EL (cell line): ENCODE measurements at regions not wholly inside any gene's neighbourhood (a gene's known extent, or its start where the extent isn't known, plus 50 kb on each side); places are given as distances from the start of the nearest gene placed in this dataset.

Source experiments
- DNase-seq: peaks from one replicate; pipeline ENCODE4 v3.0.0-alpha.2; 2016

DNA sequence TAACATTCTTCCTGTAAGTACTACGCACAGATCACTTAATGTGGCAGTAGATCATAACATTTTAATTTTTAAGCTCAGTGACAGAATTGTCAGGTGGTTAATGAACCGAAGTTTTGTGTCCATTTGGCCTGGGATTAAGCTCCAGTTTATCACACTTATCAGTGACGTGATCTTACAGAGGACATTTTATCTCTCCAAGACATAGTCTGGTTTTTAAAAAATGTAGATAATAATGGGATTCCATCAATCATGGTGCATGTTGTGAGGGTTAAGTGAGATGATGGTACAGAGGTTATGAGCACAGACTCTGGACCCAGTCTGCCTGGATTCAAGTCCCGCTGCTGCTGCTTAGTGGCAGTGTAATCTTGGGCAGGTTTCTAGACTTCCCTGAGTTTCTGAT, 66.0 kb upstream of the ZFAND5 start:
- DNase-seq = no peak

DNA sequence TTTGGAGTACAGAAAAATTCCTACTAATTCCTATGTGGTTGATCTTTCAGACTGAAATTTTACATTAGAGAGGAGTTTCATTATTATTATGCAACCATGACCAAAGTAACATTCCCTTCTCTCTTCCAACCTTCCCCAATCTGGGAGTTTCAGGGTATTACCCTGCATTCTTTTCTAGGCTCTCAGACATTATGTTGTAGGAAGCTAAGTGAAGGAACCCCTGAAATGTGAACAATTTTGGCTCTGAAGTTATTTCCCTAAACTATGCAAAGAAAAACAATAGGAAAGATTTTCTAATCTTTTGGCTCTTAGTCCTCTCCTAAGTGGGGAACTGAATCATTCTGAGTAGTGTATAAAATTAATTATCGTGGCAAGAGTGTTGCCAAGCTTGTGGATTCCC, 63.3 kb upstream of the ZFAND5 start:
- DNase-seq = peak; percentile 82

DNA sequence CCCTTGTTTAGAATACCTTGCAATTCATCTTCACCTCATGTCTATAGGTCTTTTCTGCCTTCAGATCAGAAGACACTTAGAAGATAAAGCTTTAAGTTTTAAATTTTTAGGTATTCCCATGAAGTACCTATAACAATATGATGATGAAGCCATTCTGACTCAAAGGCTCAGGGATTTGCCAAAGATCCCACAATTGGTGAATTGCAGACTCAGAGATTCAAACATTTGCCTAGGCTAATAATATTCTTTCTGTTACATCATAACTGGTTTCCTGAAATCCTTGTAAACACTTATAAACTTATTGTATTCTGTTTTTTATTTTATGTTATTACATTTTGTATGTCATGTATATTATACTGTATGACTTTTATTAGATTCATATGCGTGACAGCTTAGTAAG, 62.8 kb upstream of the ZFAND5 start:
- no peak for DNase-seq

DNA sequence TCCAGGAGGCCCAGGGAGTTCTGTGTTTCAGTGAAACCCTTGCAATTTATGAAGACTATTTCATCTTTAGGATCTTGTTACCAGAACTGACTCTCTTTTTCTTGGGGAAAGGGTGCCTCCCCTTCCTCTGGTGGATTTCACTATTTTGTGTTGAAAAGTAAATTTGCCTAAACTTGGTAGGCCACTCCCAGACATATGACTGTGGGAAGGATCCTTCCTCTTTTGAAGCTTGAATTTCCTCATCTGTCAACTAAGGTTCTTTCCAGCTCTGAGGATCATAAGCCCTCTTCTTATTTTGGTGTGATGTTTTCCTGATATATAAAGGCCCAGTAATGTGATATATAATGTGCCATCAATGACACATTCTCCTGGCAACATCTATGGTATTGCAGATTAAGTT, 59.1 kb upstream of the ZFAND5 start:
- DNase-seq = no peak

DNA sequence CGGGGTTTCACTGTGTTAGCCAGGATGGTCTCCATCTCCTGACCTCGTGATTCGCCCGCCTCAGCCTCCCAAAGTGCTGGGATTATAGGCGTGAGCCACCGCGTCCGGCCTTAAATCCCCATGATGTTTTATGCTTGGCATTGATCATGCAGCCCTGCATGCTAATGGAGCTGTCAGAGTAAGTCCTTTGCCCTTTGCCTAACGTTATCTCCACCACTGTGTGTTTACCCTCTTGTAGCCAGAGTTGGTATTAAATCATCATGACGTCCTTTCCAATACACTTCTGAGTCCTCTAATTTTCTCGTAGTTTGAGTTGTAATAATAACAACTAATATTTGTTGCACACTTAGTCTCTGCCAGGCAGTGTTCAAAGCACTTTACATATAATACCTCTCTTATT, 57.2 kb upstream of the ZFAND5 start:
- no peak for DNase-seq

DNA sequence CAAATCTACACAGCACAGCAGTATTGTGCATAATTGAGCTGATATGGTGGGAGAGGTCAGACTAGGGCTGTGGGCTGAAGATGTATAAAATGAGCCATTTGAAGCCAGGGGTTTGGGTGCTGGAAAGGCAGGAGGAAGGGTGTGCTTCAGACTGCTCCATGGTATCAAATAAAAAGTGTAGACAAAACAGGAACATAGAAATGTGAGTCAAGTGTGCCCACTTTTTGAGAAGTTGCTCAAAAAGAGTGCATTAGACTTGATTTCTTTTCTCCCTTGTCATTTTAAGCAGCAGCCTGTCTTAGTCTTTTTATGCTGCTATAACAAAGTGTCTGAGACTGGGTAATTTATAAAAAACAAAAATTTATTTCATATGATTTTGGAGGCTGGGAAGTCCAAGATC, 55.8 kb upstream of the ZFAND5 start:
- DNase-seq = no peak

DNA sequence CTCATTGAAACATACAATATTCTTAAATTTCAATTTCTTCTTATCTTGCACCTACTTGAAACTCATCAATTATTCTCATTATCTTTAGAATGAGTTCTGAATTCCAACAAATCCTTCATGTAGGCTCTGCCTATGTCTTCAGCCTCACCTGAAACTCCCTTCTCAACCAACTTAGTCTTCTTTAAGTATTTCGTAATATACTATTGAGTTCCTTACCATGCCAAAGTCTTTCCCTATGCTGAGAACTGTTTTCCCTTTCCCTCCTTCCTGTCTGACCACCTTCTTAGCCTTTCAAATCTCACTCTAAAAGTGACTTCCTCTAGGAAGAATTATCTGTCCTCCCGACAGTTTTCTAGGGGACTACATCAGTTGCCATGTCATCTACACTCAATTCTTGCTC, 50.9 kb upstream of the ZFAND5 start:
- DNase-seq = no peak

DNA sequence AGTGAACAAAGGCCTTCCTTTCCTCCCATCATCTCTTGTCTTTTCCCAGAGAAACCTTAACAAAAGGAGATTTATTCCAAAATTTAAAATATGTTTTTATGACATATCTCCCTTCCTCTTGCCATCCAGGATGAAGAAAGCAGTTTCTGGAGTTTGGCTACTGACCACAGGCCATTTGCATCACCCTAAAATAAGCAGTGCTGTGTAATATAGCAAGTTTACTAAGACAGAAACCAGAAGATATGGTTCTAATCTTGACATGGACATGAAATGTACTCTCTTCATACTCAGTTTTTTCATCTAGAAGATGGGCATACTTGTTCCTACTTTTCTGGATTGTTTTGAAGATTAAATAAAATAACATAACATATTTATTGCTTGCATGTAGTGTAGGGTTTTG, 50.2 kb upstream of the ZFAND5 start:
- DNase-seq = no peak
